HG03575 (cell line): ENCODE measurements at regions not wholly inside any gene's neighbourhood (a gene's known extent, or its start where the extent isn't known, plus 50 kb on each side); places are given as distances from the start of the nearest gene placed in this dataset.

Experiments used
- ATAC-seq: cut with Tn5 transposase; IDR thresholded peaks from one replicate; pipeline ENCODE4 v1.9.1; 2021; ENCODE audit not compliant: unreplicated experiment, insufficient number of reproducible peaks, low FRiP score; ENCODE audit errors: extremely low read depth

- ATAC-seq, result no peak
Measured at GRCh38 chr2:193332941-193333340, 1138.2 kb upstream of the TMEFF2 start.

- ATAC-seq, result no peak
Measured at GRCh38 chr2:193331676-193332075, 1136.9 kb upstream of the TMEFF2 start.

DNA sequence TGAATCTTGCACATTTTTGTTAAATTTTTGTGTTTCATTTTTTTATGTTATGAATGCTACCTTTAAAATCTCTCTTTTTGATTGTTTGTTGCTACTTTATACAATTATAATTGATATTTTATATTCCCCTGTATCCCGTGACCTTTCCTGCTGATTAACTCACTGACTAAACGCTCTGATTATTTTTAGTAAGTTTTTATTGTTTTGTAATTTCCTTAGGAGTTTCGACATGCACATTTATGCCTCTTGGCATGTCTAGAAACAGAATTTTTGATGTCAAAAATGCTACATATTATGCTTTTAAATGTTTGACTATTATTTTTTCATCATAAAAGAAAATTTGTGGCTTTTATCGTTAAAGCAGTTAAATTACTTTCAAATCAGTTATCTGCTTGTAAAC lies 1131.6 kb upstream of the TMEFF2 start:
- ATAC-seq, result no peak

DNA sequence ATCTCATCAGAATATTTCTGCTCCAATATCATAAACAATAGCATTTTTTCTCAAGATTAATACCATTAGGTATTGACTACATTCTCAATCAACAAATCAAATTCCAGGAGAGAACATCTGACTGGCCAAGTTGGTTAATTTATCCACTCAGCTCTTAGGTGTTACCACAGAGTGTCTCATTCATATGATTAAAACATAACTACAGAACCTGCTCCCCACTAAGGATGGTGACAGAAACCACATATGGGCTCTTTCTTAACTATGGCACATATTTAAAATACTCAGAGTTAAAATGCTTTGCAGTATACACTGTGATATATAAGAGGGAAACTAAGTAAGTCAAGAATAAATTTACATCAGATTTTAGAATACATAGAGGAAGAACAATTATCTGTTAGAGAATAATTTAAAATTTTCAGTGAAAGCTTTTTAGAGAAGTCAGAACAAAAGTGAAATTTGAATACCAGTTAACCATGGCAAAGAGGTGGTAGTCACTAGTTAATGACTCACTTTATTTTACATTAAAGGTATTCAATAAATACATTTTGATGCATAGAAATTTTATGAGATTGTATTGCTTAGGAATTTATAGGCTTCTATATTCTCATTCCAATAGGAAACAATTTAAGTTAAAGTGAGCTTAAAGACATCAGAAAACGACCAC lies 1120.8 kb upstream of the TMEFF2 start:
- ATAC-seq, result no peak

GRCh38 chr2:193303464-193303863 lies 1108.7 kb upstream of the TMEFF2 start:
- ATAC-seq, result no peak

DNA sequence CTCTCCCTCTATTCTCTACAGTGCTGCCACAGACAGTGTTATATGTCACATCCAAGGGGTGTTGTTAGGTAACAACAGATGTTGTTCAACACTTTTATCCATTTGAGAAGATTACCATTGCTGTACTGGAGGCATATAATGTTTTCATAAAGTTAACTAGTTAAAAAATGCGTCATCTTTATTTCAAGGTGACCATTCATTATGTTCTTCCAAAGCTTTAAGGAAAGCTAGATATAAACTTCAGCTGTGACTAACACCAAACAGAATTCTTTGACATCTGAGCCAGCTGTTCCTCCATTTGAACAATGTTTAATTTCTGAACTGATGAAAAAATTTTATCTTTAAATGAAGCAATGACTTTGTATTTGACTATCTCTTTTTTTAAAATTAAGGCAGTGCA lies 1099.6 kb upstream of the TMEFF2 start:
- no peak for ATAC-seq

GRCh38 chr2:193279361-193279760 lies 1084.6 kb upstream of the TMEFF2 start:
- no peak for ATAC-seq

DNA sequence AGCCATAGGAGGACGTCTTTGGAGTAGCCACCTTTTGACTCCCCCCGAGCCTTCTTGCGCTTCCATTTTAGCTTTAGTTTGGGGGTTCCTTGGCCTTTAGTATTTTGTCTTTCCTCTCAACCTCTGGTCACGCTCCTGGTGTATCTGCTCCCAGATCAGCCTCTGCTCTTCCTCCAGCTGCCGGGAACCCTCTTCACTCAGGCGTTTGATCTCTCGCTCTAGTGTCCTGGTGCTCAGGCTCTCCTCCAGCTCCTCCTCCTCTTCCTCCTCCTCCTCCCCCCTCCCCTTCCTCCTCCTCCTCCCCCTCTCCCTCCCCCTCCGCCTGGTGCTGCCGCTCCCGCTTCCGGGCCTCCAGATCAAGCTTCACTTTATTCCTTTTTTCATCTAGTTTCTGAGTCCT lies 1082.3 kb upstream of the TMEFF2 start:
- ATAC-seq, result no peak

DNA sequence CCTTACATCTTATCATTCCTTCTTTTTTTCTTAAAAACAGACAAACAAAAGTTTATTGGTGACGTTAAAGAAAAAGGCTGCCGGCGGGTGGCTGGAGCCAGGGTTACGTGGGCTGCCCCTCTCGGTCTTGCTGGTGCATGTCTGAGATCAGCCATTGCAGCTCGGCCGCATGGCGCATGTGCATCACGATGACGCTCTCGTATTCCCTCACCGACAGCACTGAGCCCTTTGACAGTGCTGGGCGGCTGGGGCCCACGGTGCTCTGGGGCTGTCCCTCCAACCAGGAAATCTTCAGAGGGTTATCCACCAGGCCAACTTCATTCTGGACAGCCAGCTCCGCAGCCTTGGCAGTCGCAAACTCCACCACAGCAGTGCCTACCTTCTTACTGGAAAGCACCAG lies 1081.8 kb upstream of the TMEFF2 start:
- ATAC-seq, result no peak

- ATAC-seq, result no peak
Measured at GRCh38 chr2:193276069-193276468, 1081.3 kb upstream of the TMEFF2 start.

DNA sequence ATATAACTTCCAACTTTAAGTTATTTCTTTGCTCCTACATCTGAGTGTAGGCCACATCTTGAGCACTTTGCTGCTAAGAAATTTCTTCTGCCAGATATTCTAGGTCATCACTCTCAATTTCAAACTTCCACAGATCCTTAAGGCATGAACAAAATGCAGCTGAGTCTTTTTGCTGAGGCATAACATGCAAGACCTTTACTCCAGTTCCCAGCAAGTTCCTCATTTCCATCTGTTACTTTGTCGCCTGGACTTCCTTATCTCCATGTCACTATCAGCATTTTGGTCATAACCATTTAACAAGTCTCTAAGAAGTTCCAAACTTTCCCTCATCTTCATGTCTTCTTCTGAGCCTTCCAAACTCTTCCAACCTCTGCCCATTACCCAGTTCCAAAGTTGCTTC lies 1077.3 kb upstream of the TMEFF2 start:
- no peak for ATAC-seq

- no peak for ATAC-seq
Measured at GRCh38 chr2:193270816-193271215, 1076.1 kb upstream of the TMEFF2 start.

DNA sequence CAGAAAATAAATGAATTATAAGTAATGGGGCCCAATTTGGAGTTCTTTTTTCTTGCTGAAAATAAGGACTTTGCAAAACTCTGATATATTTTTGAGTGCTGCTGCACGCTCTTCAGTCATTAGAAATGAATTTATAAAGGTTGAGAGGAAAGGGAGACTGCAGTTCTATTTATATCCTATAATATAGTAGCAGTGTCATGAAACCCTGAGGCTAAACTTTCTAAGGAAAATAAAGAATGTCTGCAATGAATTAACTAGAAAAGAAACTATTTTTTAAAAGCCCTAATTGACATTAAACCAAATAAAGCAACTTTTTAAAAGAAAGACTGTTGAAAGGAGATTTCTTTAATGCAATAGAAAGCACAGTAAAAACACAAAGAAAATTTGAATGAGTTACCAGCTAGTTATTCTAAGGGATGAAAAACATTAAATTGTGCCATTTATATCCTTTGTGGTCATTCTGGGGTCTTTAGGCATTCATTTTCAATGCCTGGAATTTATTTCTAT lies 1072.8 kb upstream of the TMEFF2 start:
- ATAC-seq, result no peak

GRCh38 chr2:193253014-193253530 lies 1058.3 kb upstream of the TMEFF2 start:
- ATAC-seq, result no peak

- ATAC-seq, result no peak
Measured at GRCh38 chr2:193251909-193252308, 1057.2 kb upstream of the TMEFF2 start.

DNA sequence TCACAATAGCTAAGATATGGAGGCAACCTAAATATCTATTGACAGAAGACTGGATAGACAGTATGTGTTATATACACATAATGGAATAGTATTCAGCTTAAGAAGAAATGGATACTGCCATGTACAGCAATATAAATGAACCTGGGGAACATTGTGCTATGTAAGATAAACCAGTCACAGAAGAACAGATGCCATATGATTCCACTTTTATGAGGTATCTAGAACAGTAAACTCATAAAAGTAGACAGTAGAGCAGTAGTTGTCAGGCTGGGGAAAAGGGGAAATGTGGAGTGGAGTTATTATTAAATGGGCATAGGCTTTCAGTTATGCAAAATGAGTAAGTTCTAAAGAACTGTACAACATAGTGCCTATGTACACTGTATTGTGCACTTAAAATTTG lies 1055.7 kb upstream of the TMEFF2 start:
- ATAC-seq, result no peak

DNA sequence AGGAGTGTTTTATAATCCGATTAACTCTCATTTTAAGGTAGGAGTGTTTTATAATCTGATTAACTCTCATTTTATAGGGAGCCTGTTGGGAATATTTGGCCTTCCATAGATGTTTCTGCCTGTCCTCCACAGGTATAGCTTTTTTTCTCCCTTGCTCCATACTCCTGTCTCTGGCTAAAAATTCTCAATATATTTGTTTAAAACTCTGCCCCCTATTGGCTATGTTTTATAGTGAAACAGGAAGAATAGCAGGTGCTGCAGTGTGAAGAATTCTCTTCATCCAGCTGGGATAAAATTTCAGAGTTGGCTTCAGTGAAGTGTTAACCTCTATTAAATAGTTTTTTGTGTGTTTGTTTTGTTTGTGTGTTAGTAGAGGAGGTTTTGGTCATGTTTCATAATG lies 1046.0 kb upstream of the TMEFF2 start:
- no peak for ATAC-seq

DNA sequence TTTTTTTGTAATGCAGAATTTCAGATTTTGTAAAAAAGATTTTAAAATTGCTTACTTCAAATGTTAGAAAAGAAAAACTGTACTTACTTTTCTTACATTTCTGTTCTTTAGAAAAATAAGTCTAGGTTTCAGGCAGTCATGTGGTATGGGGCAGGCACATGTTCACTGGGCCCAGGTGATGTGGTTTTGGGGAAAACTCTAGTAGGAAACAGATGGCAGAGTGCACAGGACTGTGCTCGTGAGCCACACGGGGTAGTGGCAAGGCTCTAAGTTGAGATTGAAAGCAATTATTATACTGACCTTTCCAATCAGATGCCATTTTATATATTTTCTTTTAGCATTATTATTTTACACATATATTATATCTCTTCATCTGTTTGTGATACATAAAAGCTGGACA lies 1036.9 kb upstream of the TMEFF2 start:
- no peak for ATAC-seq

GRCh38 chr2:193228276-193228675 lies 1033.5 kb upstream of the TMEFF2 start:
- ATAC-seq, result no peak

- ATAC-seq, result no peak
Measured at GRCh38 chr2:193222454-193222853, 1027.7 kb upstream of the TMEFF2 start.

DNA sequence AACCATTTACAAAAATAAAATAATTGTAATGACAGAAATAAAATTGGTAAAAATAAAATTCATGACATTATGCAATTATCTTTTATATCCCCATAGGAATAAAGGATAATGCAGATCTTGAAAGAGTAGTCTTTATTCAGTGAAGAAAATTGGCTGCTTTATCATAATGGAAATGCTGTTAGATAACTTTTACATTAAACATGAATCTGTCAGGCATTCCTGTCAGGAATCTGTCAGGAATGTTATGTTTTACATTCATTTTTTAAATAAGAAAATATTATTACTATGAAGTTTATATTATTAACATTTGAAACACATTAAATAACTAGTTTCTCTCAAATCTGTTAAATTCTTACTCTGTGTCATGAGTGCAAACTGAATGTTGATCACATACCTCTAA lies 1024.7 kb upstream of the TMEFF2 start:
- ATAC-seq, result no peak
